Activated T-cell treated with anti-CD3 and anti-CD28 coated beads, Interleukin-2, amount 50 U/mL, for 4 hours (primary cell): ENCODE measurements at regions not wholly inside any gene's neighbourhood (a gene's known extent, or its start where the extent isn't known, plus 50 kb on each side); places are given as distances from the start of the nearest gene placed in this dataset.

Experiments
- ATAC-seq, 2 donors: fragments of 200-7000 bp; cut with Tn5 transposase; one replicate each; pipeline ENCODE4 v1.10.0; 2021
- DNase-seq: peaks from one replicate; pipeline ENCODE4 v3.0.0-alpha.2; 2020
- H3K27me3 Mint-ChIP-seq: one replicate; pipeline ENCODE4 v1.8.0; 2021; ENCODE audit warnings: low read depth, mixed read lengths
- H3K36me3 Mint-ChIP-seq: one replicate; pipeline ENCODE4 v1.8.0; 2022; ENCODE audit warnings: mixed read lengths; ENCODE audit not compliant: insufficient read depth
- H3K4me1 Mint-ChIP-seq: one replicate; pipeline ENCODE4 v1.8.0; 2021; ENCODE audit warnings: low read depth, mixed read lengths
- H3K4me3 Mint-ChIP-seq: one replicate; pipeline ENCODE4 v1.8.0; 2021; ENCODE audit warnings: mild to moderate bottlenecking, moderate library complexity, mixed read lengths
- H3K9me3 Mint-ChIP-seq: one replicate; pipeline ENCODE4 v1.8.0; 2021; ENCODE audit warnings: mixed read lengths

- Mint-ChIP-seq H3K4me1 (no peaks in the 10 kb centered on the region), H3K27me3 (peaks cover 5% of the 10 kb centered on the region), H3K9me3 (peaks cover 15% of the 10 kb centered on the region), H3K4me3 (no peak overlapping the region), H3K36me3 (peaks cover 3% of the 10 kb centered on the region)
- DNase-seq (no peak), ATAC-seq (no peak)
These were observed 386.2 kb downstream of the HHIPL2 start for GRCh38 chr1:222161676-222162075.

- H3K4me1 Mint-ChIP-seq = no peaks in the 10 kb centered on the region
- DNase-seq = no peak
- no peak overlapping the region for H3K4me3 Mint-ChIP-seq
- ATAC-seq = no peak
- peaks cover 19% of the 10 kb centered on the region for H3K9me3 Mint-ChIP-seq
- H3K27me3 Mint-ChIP-seq = no peaks in the 10 kb centered on the region
- H3K36me3 Mint-ChIP-seq = peaks cover 3% of the 10 kb centered on the region
These were observed 390.3 kb downstream of the HHIPL2 start for GRCh38 chr1:222157612-222158011.

GRCh38 chr1:222140206-222140605 lies 398.3 kb upstream of the DUSP10 start:
- no peaks in the 10 kb centered on the region for H3K4me1 Mint-ChIP-seq
- no peaks in the 10 kb centered on the region for H3K36me3 Mint-ChIP-seq
- ATAC-seq = no peak
- H3K9me3 Mint-ChIP-seq = no peaks in the 10 kb centered on the region
- DNase-seq = no peak
- no peaks in the 10 kb centered on the region for H3K27me3 Mint-ChIP-seq
- H3K4me3 Mint-ChIP-seq = no peak overlapping the region

DNA sequence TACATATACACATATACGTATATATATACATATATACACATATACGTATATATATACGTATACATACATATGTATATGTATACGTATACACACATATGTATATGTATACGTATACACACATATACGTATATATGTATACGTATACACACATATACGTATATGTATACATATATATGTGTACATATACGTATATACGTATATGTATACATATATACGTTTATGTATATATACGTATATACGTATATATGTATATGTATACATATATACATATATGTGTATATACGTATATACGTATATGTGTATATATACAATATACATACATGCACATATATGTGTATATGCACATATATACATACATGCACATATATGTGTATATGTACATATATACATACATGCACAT lies 396.2 kb upstream of the DUSP10 start:
- no peak for DNase-seq
- no peak overlapping the region for H3K4me3 Mint-ChIP-seq
- H3K4me1 Mint-ChIP-seq = no peaks in the 10 kb centered on the region
- no peak for ATAC-seq
- H3K9me3 Mint-ChIP-seq = peaks cover 11% of the 10 kb centered on the region
- no peaks in the 10 kb centered on the region for H3K27me3 Mint-ChIP-seq
- H3K36me3 Mint-ChIP-seq = peaks cover 2% of the 10 kb centered on the region

DNA sequence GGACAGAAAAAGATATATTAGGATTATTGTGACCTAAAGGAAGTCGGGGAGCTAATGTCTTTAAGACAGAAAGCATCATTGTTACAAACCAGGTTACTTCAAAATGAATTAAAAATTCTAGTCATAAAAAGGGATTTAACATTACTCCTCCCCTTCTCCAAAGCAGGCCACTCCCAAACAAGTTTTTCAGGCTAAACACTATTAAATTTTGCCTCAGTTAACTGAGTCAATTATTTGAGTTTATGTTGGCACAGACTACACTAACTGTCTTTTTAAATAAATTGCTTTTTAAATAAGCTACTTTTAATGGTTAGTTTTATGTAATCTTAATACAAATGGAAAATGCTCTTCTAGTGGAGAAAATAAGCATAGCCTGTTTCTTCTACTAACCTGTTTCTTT lies 395.0 kb upstream of the DUSP10 start:
- H3K4me3 Mint-ChIP-seq = no peak overlapping the region
- peaks cover 2% of the 10 kb centered on the region for H3K27me3 Mint-ChIP-seq
- H3K36me3 Mint-ChIP-seq = peaks cover 2% of the 10 kb centered on the region
- H3K4me1 Mint-ChIP-seq = no peaks in the 10 kb centered on the region
- no peak for ATAC-seq
- peaks cover 11% of the 10 kb centered on the region for H3K9me3 Mint-ChIP-seq
- DNase-seq = no peak

DNA sequence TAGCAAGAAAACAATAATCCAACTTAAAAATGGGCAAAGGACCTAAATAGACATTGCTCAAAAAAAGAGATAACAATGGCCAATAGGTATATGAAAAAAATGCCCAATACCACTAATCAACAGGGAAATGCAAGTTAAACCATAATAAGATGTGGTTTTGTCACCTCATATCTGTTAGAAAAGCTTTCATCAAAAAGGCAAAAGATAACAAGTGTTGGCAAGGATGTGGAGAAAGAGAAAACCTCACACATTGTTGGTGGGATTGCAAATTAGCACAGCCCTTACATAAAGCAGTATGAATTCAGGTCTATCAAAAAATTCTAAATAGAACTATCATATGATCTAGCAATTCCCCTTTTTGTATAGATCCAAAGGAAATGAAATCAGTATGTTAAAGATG lies 387.2 kb upstream of the DUSP10 start:
- Mint-ChIP-seq H3K4me1 (peaks cover 1% of the 10 kb centered on the region), H3K27me3 (peaks cover 4% of the 10 kb centered on the region), H3K9me3 (peaks cover 8% of the 10 kb centered on the region), H3K4me3 (no peak overlapping the region), H3K36me3 (no peaks in the 10 kb centered on the region)
- DNase-seq (no peak), ATAC-seq (no peak)

DNA sequence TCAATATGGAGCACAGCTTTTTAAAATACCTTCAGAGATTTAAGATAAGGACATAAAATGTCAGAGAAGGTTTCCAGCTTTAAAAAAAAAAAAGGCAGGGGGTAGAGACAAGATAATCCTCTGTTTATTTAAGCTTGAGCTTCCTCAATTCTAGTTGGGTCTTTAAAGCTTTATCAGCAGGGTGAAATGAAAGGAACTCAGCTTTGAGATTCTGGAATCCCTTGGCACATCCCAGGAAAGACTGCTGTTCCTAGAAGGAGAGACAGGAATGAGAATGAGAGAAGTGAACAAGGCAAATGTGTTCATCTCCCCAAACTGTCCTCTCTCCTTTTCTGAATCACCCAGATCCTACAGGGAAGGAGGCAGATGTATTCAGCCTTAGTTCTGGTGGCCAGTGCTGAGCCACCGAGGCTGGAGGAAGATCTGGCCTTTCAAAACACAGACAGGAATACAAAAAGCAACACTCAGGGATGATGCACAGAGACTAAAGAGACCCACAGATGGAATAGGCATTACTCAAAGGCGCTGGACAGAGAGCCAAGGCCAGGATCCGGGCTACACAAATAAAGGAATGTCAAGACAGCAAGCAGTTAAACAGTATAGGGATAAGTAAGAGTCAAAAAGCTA lies 385.8 kb upstream of the DUSP10 start:
- Mint-ChIP-seq H3K4me3 (no peak overlapping the region), H3K4me1 (peaks cover 1% of the 10 kb centered on the region), H3K36me3 (no peaks in the 10 kb centered on the region), H3K27me3 (peaks cover 4% of the 10 kb centered on the region), H3K9me3 (no peaks in the 10 kb centered on the region)
- no peak for DNase-seq
- no peak for ATAC-seq

DNA sequence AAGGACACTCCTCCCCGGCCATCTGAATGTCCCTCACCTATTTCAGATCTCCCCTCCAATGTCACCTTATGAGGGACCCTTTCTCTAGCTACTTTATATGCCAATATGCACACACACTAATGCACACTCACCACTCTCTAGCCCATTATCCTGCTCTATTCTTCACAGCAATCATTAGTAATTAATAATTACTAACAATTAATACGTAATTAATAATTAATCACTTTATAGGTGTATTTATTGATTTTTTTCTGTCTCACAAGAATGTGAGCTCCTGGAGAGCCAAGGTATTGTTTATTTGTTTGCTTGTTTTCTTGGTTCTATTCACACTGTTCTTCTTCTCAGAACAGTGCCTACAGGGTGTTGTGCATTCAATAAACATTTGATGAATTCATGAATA lies 385.2 kb upstream of the DUSP10 start:
- ATAC-seq = no peak
- H3K4me3 Mint-ChIP-seq = no peak overlapping the region
- peaks cover 1% of the 10 kb centered on the region for H3K4me1 Mint-ChIP-seq
- DNase-seq = no peak
- no peaks in the 10 kb centered on the region for H3K9me3 Mint-ChIP-seq
- peaks cover 2% of the 10 kb centered on the region for H3K27me3 Mint-ChIP-seq
- H3K36me3 Mint-ChIP-seq = no peaks in the 10 kb centered on the region

DNA sequence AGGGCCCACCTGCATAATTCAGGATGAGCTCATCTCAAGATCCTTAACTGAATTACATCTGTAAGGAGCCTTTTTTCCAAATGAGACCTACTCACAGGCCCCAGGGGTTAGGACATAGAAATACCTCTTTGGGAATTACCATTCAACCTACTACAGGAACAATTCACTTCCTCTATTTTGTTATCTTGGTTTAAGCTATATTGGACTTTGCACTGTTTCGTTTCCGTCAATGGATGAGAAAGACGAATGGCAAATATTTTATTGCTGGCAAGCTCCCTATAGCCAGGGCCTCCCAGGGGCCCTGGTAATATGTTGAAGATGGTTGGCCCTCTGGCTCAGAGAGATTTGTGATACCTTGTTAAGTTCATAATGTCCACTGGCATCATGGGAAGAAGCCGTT lies 384.2 kb upstream of the DUSP10 start:
- Mint-ChIP-seq H3K36me3 (no peaks in the 10 kb centered on the region), H3K27me3 (peaks cover 4% of the 10 kb centered on the region), H3K4me1 (peaks cover 1% of the 10 kb centered on the region), H3K9me3 (no peaks in the 10 kb centered on the region), H3K4me3 (no peak overlapping the region)
- no peak for DNase-seq
- ATAC-seq = no peak

DNA sequence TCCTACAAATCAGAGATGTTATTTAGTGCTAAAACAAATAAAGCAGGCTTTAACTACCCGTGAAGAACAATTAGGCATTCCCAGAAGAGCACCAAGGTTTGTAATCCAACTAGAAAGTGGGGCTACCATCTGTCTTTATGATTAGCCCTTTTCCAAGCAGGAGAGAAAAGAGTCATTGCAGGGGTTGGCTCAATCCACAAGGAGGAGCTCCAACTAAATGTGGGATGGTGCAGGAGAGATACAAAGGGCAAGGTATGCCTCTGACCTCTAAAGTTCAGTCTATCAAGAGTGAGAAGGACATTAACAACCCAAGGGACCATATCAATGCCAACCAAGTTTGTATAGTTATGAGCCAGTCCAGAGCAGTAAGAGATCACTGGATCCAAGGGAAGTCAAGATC lies 382.7 kb upstream of the DUSP10 start:
- Mint-ChIP-seq H3K36me3 (no peaks in the 10 kb centered on the region), H3K4me3 (no peak overlapping the region), H3K4me1 (peaks cover 1% of the 10 kb centered on the region), H3K27me3 (peaks cover 9% of the 10 kb centered on the region), H3K9me3 (no peaks in the 10 kb centered on the region)
- DNase-seq = no peak
- ATAC-seq = no peak

DNA sequence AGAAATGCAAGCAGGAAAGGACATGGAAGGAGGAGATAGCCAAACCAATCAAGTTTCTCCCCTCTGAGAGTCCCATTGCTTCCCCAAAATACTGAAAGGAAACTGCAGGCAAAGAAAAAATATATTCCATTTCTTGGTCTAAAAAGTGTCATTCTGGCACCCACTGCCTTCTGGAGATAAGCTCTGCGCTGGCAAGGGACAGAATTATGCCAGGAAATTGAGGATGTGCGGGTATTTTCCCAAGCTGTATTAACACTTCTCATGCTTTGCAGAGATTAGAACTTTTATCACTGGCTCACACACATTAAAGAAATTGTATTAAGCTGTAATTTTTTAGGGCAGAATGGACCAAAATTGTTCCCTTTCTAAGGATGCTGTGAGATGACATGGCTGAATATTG lies 381.2 kb upstream of the DUSP10 start:
- Mint-ChIP-seq H3K4me1 (no peaks in the 10 kb centered on the region), H3K27me3 (peaks cover 10% of the 10 kb centered on the region), H3K9me3 (no peaks in the 10 kb centered on the region), H3K4me3 (no peak overlapping the region), H3K36me3 (no peaks in the 10 kb centered on the region)
- no peak for DNase-seq
- no peak for ATAC-seq

GRCh38 chr1:222117809-222118208 lies 375.9 kb upstream of the DUSP10 start:
- Mint-ChIP-seq H3K4me3 (no peak overlapping the region), H3K9me3 (peaks cover 3% of the 10 kb centered on the region), H3K27me3 (peaks cover 17% of the 10 kb centered on the region), H3K4me1 (no peaks in the 10 kb centered on the region), H3K36me3 (no peaks in the 10 kb centered on the region)
- ATAC-seq = no peak
- DNase-seq = no peak

DNA sequence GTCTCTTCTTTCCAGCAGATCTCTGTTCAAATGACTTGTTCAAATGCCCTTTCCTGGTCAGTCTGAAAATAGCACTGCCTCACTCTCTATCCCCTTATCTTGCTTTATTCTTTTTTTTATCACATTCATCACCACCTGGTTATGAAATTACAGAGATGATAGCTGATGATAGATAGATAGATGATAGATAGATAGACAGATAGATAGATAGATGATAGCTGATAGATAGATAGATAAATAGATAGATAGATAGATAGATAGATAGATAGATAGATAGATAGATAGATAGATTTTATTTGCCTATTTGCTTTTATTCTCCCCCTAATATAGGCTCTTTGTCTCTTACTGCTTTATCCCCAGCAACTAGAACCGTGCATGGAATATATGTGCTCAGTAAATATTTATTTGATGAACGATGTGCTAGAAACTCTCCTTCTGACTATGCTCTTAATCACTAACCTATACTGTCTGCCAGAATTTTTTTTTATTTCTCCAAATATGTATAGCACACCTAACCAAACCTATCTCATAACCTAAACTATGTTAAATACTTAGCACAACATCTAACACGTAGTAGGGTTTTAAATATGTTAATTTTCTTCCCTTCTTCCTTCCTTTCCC lies 372.8 kb upstream of the DUSP10 start:
- Mint-ChIP-seq H3K9me3 (peaks cover 6% of the 10 kb centered on the region), H3K36me3 (no peaks in the 10 kb centered on the region), H3K27me3 (peaks cover 11% of the 10 kb centered on the region), H3K4me1 (no peaks in the 10 kb centered on the region), H3K4me3 (no peak overlapping the region)
- DNase-seq (no peak), ATAC-seq (no peak)

GRCh38 chr1:222109836-222110235 lies 367.9 kb upstream of the DUSP10 start:
- ATAC-seq = no peak
- no peak for DNase-seq
- no peaks in the 10 kb centered on the region for H3K27me3 Mint-ChIP-seq
- H3K36me3 Mint-ChIP-seq = no peaks in the 10 kb centered on the region
- H3K4me1 Mint-ChIP-seq = no peaks in the 10 kb centered on the region
- H3K9me3 Mint-ChIP-seq = peaks cover 6% of the 10 kb centered on the region
- no peak overlapping the region for H3K4me3 Mint-ChIP-seq

DNA sequence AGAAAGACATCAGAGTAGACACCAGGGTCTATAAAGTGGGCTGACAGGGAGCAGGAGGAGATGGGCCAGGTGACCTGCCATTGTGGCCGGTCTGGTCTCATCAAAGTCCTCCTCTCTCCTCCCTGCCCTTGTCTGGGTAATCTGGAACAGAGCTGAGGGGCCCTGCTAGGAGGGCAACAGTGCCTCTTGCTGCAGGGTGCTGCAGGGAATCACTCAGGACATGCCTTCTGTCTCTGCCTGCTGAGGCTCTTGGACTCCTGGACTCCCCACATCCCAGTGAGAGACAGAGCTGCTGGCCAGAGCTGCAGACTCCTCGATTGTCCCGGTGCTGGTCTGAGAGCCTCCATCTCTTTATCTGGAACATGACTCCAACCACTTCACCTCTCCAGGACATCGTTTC lies 366.1 kb upstream of the DUSP10 start:
- ATAC-seq (no peak), DNase-seq (no peak)
- H3K4me3 Mint-ChIP-seq = no peak overlapping the region
- H3K27me3 Mint-ChIP-seq = no peaks in the 10 kb centered on the region
- H3K4me1 Mint-ChIP-seq = no peaks in the 10 kb centered on the region
- peaks cover 5% of the 10 kb centered on the region for H3K9me3 Mint-ChIP-seq
- H3K36me3 Mint-ChIP-seq = no peaks in the 10 kb centered on the region
